SKM-1 treated with dmso at 0.1 percent for 144 hours (cell line): ENCODE measurements at regions not wholly inside any gene's neighbourhood (a gene's known extent, or its start where the extent isn't known, plus 50 kb on each side); places are given as distances from the start of the nearest gene placed in this dataset.

Experiments
- DNase-seq: peaks from one replicate; lab custom pipeline; 2025; ENCODE audit not compliant: unreplicated experiment; lab: John Stamatoyannopoulos, UW

GRCh38 chr11:69392104-69392653 is 89.3 kb upstream of the LINC01488 start:
- DNase-seq, result no peak

GRCh38 chr11:69393178-69393832 is 88.2 kb upstream of the LINC01488 start:
- DNase-seq, result no peak

GRCh38 chr11:69393865-69394233 is 87.6 kb upstream of the LINC01488 start:
- DNase-seq, result no peak

GRCh38 chr11:69394234-69394868 is 87.1 kb upstream of the LINC01488 start:
- DNase-seq, result no peak

GRCh38 chr11:69394869-69395246 is 86.6 kb upstream of the LINC01488 start:
- DNase-seq, result peak; percentile 27

GRCh38 chr11:69395287-69395686 is 86.2 kb upstream of the LINC01488 start:
- DNase-seq, result no peak

GRCh38 chr11:69396051-69396947 is 85.2 kb upstream of the LINC01488 start:
- no peak for DNase-seq

GRCh38 chr11:69396948-69397307 is 84.5 kb upstream of the LINC01488 start:
- no peak for DNase-seq

GRCh38 chr11:69397732-69398131 is 83.7 kb upstream of the LINC01488 start:
- no peak for DNase-seq

- peak; percentile 44 for DNase-seq
Measured at GRCh38 chr11:69398529-69399492, 82.7 kb upstream of the LINC01488 start.

- DNase-seq, result no peak
Measured at GRCh38 chr11:69400140-69400539, 81.3 kb upstream of the LINC01488 start.

- no peak for DNase-seq
Measured at GRCh38 chr11:69400771-69401590, 80.5 kb upstream of the LINC01488 start.

GRCh38 chr11:69401715-69402114 is 79.7 kb upstream of the LINC01488 start:
- DNase-seq, result peak; percentile 39

- no peak for DNase-seq
Measured at GRCh38 chr11:69402251-69402887, 79.1 kb upstream of the LINC01488 start.

- no peak for DNase-seq
Measured at GRCh38 chr11:69403556-69404215, 77.8 kb upstream of the LINC01488 start.

- no peak for DNase-seq
Measured at GRCh38 chr11:69406060-69406459, 75.4 kb upstream of the LINC01488 start.

GRCh38 chr11:69409812-69410645 is 71.4 kb upstream of the LINC01488 start:
- no peak for DNase-seq
